ENCODE measurements at regions not wholly inside any gene's neighbourhood (a gene's known extent, or its start where the extent isn't known, plus 50 kb on each side); places are given as distances from the start of the nearest gene placed in this dataset.

DNA sequence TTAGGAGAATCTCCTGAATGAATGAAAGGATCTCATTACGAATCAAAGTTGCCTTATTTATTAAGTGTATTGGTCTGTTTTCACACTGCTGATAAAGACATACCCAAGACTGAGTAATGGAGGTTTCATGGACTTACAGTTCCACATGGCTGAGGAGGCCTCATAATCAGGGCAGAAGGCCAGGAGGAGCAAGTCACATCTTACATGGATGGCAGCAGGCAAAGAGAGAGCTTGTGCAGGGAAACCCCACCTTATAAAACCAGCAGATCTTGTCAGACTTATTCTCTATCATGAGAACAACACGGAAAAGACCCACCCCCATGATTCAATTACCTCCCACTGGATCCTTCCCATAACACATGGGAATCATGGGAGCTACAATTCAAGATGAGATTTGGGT is 785.2 kb upstream of the POU3F3 start:
- H3K4me1 ChIP-seq: no peaks in the 10 kb centered on the region
- H3K27ac ChIP-seq: no peak overlapping the region
- H3K36me3 ChIP-seq: no peaks in the 10 kb centered on the region
- no peaks in the 10 kb centered on the region for H3K9me3 ChIP-seq
- no peaks in the 10 kb centered on the region for H3K27me3 ChIP-seq
- no peak overlapping the region for H3K4me3 ChIP-seq
- no peak for DNase-seq
- TF ChIP-seq, protein P1, sequence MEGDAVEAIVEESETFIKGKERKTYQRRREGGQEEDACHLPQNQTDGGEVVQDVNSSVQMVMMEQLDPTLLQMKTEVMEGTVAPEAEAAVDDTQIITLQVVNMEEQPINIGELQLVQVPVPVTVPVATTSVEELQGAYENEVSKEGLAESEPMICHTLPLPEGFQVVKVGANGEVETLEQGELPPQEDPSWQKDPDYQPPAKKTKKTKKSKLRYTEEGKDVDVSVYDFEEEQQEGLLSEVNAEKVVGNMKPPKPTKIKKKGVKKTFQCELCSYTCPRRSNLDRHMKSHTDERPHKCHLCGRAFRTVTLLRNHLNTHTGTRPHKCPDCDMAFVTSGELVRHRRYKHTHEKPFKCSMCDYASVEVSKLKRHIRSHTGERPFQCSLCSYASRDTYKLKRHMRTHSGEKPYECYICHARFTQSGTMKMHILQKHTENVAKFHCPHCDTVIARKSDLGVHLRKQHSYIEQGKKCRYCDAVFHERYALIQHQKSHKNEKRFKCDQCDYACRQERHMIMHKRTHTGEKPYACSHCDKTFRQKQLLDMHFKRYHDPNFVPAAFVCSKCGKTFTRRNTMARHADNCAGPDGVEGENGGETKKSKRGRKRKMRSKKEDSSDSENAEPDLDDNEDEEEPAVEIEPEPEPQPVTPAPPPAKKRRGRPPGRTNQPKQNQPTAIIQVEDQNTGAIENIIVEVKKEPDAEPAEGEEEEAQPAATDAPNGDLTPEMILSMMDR (IDR thresholded peaks at IDR 0.05): no peak
- no peak for TF ChIP-seq POLR2A (IDR thresholded peaks at IDR 0.05)

DNA sequence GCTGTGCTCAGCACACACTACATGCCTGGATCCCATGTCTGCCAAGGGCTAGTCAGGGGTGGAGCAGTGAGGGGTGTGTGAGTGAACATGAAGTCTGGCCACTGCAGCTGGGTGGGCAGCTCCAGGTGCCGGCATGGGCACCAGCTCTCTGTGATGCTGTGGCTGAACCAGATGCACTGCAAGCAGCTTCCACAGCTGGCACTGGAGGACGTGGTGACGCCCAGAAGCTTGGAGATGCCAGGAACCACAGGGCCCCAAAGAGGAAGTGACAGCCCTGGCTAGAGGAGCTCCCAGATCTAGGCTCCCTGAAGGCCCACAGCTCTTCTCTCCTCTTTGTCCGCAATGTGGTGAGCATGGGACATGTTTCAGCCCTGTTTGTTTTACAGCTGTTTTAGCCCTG is 776.3 kb upstream of the POU3F3 start:
- H3K4me1 ChIP-seq: no peaks in the 10 kb centered on the region
- no peak for DNase-seq
- no peak overlapping the region for H3K4me3 ChIP-seq
- H3K27ac ChIP-seq: no peak overlapping the region
- no peaks in the 10 kb centered on the region for H3K27me3 ChIP-seq
- H3K36me3 ChIP-seq: no peaks in the 10 kb centered on the region
- no peak for TF ChIP-seq POLR2A (IDR thresholded peaks at IDR 0.05)
- TF ChIP-seq, protein P1 (IDR thresholded peaks at IDR 0.05): no peak
- H3K9me3 ChIP-seq: no peaks in the 10 kb centered on the region

DNA sequence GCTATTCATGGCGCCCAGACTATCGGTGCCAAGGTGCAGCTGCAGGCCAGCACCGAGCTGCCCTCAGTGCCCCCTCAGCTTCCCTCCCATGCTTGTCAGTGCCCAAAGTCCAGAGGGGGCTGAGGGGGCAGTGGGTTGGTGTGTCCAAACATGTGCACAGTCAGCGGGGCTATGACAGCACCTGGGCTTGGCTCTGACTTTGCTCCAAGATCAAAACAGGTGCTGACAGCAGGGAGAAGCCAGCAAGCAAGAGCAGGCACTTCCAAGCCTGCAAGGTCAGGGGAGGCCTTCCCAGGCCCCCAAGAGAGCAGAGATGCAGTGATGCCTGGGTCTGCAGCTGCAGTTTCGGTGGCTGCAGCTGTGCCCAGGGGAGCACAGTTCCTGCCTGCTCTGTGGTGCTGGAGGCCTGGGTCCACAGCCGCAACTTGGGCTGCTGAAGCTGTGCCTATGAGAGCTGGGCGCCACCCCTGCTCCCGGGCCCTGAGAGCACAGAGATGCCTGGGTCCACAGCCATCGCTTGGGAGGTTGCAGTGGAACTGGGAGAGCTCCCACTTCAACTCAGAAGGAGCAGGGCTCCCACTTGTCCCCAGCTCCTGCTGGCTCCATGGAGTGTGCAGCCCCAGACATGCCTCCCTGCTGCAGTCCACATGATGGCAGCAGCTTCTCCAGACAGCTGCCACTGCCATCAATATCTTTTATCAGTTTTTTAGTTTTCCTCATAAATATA is 775.3 kb upstream of the POU3F3 start:
- H3K27me3 ChIP-seq: no peaks in the 10 kb centered on the region
- H3K4me3 ChIP-seq: no peak overlapping the region
- H3K27ac ChIP-seq: no peak overlapping the region
- no peak for TF ChIP-seq POLR2A (IDR thresholded peaks at IDR 0.05)
- TF ChIP-seq, protein P1 (IDR thresholded peaks at IDR 0.05): peak in 1 of 6 experiments; percentile 5
- DNase-seq: no peak
- no peaks in the 10 kb centered on the region for H3K9me3 ChIP-seq
- no peaks in the 10 kb centered on the region for H3K36me3 ChIP-seq
- no peaks in the 10 kb centered on the region for H3K4me1 ChIP-seq

DNA sequence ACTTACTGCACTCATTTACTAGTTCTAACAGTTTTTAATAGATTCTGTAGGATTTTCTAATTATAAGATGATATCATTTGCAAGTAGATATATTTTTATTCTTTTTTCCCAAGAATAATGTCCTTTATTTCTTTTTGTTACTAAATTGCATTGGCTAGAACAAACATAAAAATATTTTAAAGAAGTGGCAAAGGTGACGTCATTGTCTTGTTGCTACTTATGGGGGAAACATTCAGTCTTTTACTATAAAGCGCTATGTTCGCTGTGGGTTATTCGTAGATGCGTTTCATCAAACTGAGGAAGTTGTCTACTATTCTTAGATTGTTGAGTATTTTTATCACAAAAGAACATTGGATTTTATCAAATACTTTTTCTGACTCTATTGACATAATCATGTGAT is 765.2 kb upstream of the POU3F3 start:
- Histone ChIP-seq H3K27ac (no peak overlapping the region), H3K4me1 (no peaks in the 10 kb centered on the region), H3K36me3 (no peaks in the 10 kb centered on the region), H3K4me3 (no peak overlapping the region), H3K9me3 (no peaks in the 10 kb centered on the region), H3K27me3 (no peaks in the 10 kb centered on the region)
- no peak for DNase-seq
- TF ChIP-seq, protein P1 (IDR thresholded peaks at IDR 0.05): no peak
- no peak for TF ChIP-seq POLR2A (IDR thresholded peaks at IDR 0.05)

DNA sequence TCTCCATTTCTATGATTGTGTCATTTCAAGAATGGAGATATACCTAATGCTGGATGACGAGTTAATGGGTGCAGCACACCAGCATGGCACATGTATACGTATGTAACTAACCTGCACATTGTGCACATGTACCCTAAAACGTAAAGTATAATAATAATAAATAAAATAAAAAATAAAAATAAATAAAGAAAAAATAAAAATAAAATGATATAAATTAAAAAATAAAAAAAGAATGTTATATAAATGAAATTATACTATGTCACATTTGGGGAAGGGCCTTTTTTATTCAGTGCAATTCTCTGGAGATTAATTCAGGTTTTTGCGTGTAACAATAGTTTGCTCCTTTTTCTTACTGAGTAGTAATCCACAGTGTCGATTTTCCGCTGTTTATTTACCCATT is 763.5 kb upstream of the POU3F3 start:
- Histone ChIP-seq H3K4me3 (no peak overlapping the region), H3K9me3 (no peaks in the 10 kb centered on the region), H3K27ac (no peak overlapping the region), H3K27me3 (no peaks in the 10 kb centered on the region), H3K36me3 (no peaks in the 10 kb centered on the region), H3K4me1 (no peaks in the 10 kb centered on the region)
- no peak for DNase-seq
- TF ChIP-seq, protein P1 (IDR thresholded peaks at IDR 0.05): no peak
- TF ChIP-seq POLR2A (IDR thresholded peaks at IDR 0.05): no peak

DNA sequence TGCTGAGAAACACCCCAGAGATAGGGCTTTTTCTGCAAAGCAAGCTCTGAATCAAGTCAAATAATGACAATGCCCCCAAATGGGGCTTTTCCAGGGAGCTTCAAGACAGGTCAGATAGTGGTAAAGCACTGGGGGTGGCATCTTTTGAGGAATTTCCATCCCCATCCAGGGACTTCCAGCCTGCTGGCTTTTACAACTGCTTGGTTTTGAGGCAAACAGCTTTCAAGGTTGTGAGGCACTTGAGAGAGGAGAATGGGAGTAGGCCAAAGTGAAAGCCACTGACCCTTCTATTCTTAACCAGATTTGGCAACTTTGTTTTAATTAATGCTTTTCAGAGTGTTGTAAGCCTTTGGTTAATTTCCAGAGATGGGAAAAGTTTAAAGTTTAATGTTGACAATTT is 762.0 kb upstream of the POU3F3 start:
- no peak overlapping the region for H3K4me3 ChIP-seq
- DNase-seq: no peak
- TF ChIP-seq POLR2A (IDR thresholded peaks at IDR 0.05): no peak
- TF ChIP-seq, protein P1 (IDR thresholded peaks at IDR 0.05): no peak
- no peaks in the 10 kb centered on the region for H3K4me1 ChIP-seq
- H3K27me3 ChIP-seq: no peaks in the 10 kb centered on the region
- no peak overlapping the region for H3K27ac ChIP-seq
- no peaks in the 10 kb centered on the region for H3K9me3 ChIP-seq
- no peaks in the 10 kb centered on the region for H3K36me3 ChIP-seq

Data from Peyer's patch (tissue), 4 donors.